ENCODE measurements at regions not wholly inside any gene's neighbourhood (a gene's known extent, or its start where the extent isn't known, plus 50 kb on each side); places are given as distances from the start of the nearest gene placed in this dataset.

DNA sequence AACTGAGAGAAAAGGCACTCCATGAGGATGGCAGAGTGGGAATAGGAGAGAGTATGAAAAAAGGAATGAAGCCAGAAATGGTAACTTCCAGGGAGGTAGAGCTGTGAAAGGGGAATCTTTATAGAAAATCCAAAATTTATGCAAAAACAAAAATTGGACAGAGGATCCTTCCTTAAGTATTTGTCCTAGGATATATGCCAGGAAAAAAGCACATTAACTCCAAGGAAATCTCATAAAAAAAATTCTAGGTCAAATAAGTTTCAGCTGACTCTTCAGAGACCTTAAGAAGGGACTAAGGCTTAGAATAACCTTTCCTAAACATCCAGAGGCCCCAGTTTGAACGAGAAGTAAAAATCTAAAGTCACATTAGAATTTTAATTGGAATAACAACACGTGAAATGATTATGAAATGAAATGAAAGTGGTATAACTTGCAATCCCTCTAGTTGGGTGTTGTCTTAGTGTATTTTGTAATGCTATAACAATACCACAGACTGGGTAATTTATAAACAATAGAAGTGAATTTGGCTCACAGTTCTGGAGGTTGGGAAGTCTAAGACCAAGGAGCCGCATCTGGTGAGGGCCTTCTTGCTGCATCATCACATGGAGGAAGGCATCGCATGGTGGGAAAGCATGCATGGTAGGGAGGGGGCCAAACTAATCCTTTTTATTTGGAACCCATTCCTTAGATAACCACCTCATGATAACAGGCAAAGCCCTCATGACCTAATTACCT, 145.4 kb upstream of the RXFP1 start:
- TF ChIP-seq, protein P1, sequence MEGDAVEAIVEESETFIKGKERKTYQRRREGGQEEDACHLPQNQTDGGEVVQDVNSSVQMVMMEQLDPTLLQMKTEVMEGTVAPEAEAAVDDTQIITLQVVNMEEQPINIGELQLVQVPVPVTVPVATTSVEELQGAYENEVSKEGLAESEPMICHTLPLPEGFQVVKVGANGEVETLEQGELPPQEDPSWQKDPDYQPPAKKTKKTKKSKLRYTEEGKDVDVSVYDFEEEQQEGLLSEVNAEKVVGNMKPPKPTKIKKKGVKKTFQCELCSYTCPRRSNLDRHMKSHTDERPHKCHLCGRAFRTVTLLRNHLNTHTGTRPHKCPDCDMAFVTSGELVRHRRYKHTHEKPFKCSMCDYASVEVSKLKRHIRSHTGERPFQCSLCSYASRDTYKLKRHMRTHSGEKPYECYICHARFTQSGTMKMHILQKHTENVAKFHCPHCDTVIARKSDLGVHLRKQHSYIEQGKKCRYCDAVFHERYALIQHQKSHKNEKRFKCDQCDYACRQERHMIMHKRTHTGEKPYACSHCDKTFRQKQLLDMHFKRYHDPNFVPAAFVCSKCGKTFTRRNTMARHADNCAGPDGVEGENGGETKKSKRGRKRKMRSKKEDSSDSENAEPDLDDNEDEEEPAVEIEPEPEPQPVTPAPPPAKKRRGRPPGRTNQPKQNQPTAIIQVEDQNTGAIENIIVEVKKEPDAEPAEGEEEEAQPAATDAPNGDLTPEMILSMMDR (conservative IDR thresholded peaks at IDR 0.05; ENCODE audit: low read length), result no peak
- no peak for TF ChIP-seq EZH2phosphoT487 (IDR thresholded peaks at IDR 0.05; ENCODE audit: borderline replicate concordance, low read depth, low read length)
